ENCODE measurements at regions not wholly inside any gene's neighbourhood (a gene's known extent, or its start where the extent isn't known, plus 50 kb on each side); places are given as distances from the start of the nearest gene placed in this dataset.

GRCh38 chr9:99472916-99473245 lies 250.8 kb downstream of the SEC61B start:
- TF ChIP-seq PAX5 (IDR thresholded peaks at IDR 0.05; ENCODE audit: insufficient read depth, low read length, severe bottlenecking): no peak
- no peak for TF ChIP-seq POLR2AphosphoS5 (IDR thresholded peaks at IDR 0.05; ENCODE audit: low read depth, low read length)
- TF ChIP-seq POLR2A (IDR thresholded peaks at IDR 0.05; ENCODE audit: low read depth, low read length): no peak
- TF ChIP-seq TAF1 (IDR thresholded peaks at IDR 0.05; ENCODE audit: low read depth, low read length): no peak

All from GM12891 (cell line).